ENCODE measurements at regions not wholly inside any gene's neighbourhood (a gene's known extent, or its start where the extent isn't known, plus 50 kb on each side); places are given as distances from the start of the nearest gene placed in this dataset.

GRCh38 chr7:45447296-45447695 is 126.9 kb upstream of the ADCY1 start:
- no peak for DNase-seq (ENCODE audit: low read depth in 2 of 3, low spot score in 1 of 3)

- DNase-seq (ENCODE audit: low read depth in 2 of 3, low spot score in 1 of 3), result no peak
Measured at GRCh38 chr7:45450571-45451204, 123.5 kb upstream of the ADCY1 start.

GRCh38 chr7:45451342-45452035 is 122.7 kb upstream of the ADCY1 start:
- DNase-seq (ENCODE audit: low read depth in 2 of 3, low spot score in 1 of 3), result no peak

- DNase-seq (ENCODE audit: low read depth in 2 of 3, low spot score in 1 of 3), result no peak
Measured at GRCh38 chr7:45454771-45455170, 119.4 kb upstream of the ADCY1 start.

GRCh38 chr7:45455662-45456061 is 118.5 kb upstream of the ADCY1 start:
- no peak for DNase-seq (ENCODE audit: low read depth in 2 of 3, low spot score in 1 of 3)

GRCh38 chr7:45456105-45456504 is 118.1 kb upstream of the ADCY1 start:
- no peak for DNase-seq (ENCODE audit: low read depth in 2 of 3, low spot score in 1 of 3)

GRCh38 chr7:45456747-45457524 is 117.2 kb upstream of the ADCY1 start:
- no peak for DNase-seq (ENCODE audit: low read depth in 2 of 3, low spot score in 1 of 3)

GRCh38 chr7:45457591-45457990 is 116.6 kb upstream of the ADCY1 start:
- DNase-seq (ENCODE audit: low read depth in 2 of 3, low spot score in 1 of 3), result no peak

- DNase-seq (ENCODE audit: low read depth in 2 of 3, low spot score in 1 of 3), result no peak
Measured at GRCh38 chr7:45459476-45459875, 114.7 kb upstream of the ADCY1 start.

GRCh38 chr7:45460379-45460778 is 113.8 kb upstream of the ADCY1 start:
- DNase-seq (ENCODE audit: low read depth in 2 of 3, low spot score in 1 of 3), result no peak

GRCh38 chr7:45461026-45461425 is 113.1 kb upstream of the ADCY1 start:
- no peak for DNase-seq (ENCODE audit: low read depth in 2 of 3, low spot score in 1 of 3)

GRCh38 chr7:45469103-45469502 is 105.1 kb upstream of the ADCY1 start:
- no peak for DNase-seq (ENCODE audit: low read depth in 2 of 3, low spot score in 1 of 3)

GRCh38 chr7:45470031-45470430 is 104.1 kb upstream of the ADCY1 start:
- no peak for DNase-seq (ENCODE audit: low read depth in 2 of 3, low spot score in 1 of 3)

GRCh38 chr7:45479781-45480180 is 94.4 kb upstream of the ADCY1 start:
- no peak for DNase-seq (ENCODE audit: low read depth in 2 of 3, low spot score in 1 of 3)

- no peak for DNase-seq (ENCODE audit: low read depth in 2 of 3, low spot score in 1 of 3)
Measured at GRCh38 chr7:45482451-45482850, 91.7 kb upstream of the ADCY1 start.

- DNase-seq (ENCODE audit: low read depth in 2 of 3, low spot score in 1 of 3), result no peak
Measured at GRCh38 chr7:45484094-45484493, 90.1 kb upstream of the ADCY1 start.

- no peak for DNase-seq (ENCODE audit: low read depth in 2 of 3, low spot score in 1 of 3)
Measured at GRCh38 chr7:45486575-45486974, 87.6 kb upstream of the ADCY1 start.

- DNase-seq (ENCODE audit: low read depth in 2 of 3, low spot score in 1 of 3), result no peak
Measured at GRCh38 chr7:45494885-45495284, 79.3 kb upstream of the ADCY1 start.

GRCh38 chr7:45495618-45496017 is 78.5 kb upstream of the ADCY1 start:
- DNase-seq (ENCODE audit: low read depth in 2 of 3, low spot score in 1 of 3), result no peak

GRCh38 chr7:45500257-45500656 is 73.9 kb upstream of the ADCY1 start:
- no peak for DNase-seq (ENCODE audit: low read depth in 2 of 3, low spot score in 1 of 3)

- no peak for DNase-seq (ENCODE audit: low read depth in 2 of 3, low spot score in 1 of 3)
Measured at GRCh38 chr7:45501791-45502190, 72.4 kb upstream of the ADCY1 start.

GRCh38 chr7:45506059-45506458 is 68.1 kb upstream of the ADCY1 start:
- DNase-seq (ENCODE audit: low read depth in 2 of 3, low spot score in 1 of 3), result no peak

Measured in stimulated activated CD4-positive, alpha-beta T cell treated with anti-CD3 and anti-CD28 coated beads, Interleukin-12 subunit alpha, Interleukin-12 subunit beta, amount 100 ng/mL, for 48 hours (primary cell).